HAP-1 (cell line): ENCODE measurements at regions not wholly inside any gene's neighbourhood (a gene's known extent, or its start where the extent isn't known, plus 50 kb on each side); places are given as distances from the start of the nearest gene placed in this dataset.

Experiments used
- DNase-seq, 2 experiments: peaks; one replicate each; pipeline ENCODE4 v3.0.0-alpha.2; 2016 to 2020; ENCODE audit warnings: low spot score in 2 of 2
- H3K27me3 ChIP-seq: fragments of 250-450 bp; sonication (Bioruptor Pico); 2 replicates; pipeline ENCODE4 v1.5.1; 2020; ENCODE audit warnings: low read depth, mild to moderate bottlenecking, moderate library complexity
- H3K36me3 ChIP-seq: fragments of 250-450 bp; sonication (Bioruptor Pico); replicated peaks from 2 replicates; pipeline ENCODE4 v1.5.1; 2020; ENCODE audit warnings: mild to moderate bottlenecking
- H3K4me1 ChIP-seq: fragments of 250-450 bp; sonication (Bioruptor Pico); 2 replicates; pipeline ENCODE4 v1.5.1; 2020; ENCODE audit warnings: mild to moderate bottlenecking
- H3K4me3 ChIP-seq: fragments of 250-450 bp; sonication (Bioruptor Pico); 2 replicates; pipeline ENCODE4 v1.5.1; 2020; ENCODE audit warnings: mild to moderate bottlenecking, moderate library complexity
- H3K9me3 ChIP-seq: fragments of 250-450 bp; sonication (Bioruptor Pico); 2 replicates; pipeline ENCODE4 v1.5.1; 2020; ENCODE audit warnings: mild to moderate bottlenecking, moderate library complexity
- in situ Hi-C: fragments of 300-500 bp; cut with MboI; formaldehyde crosslinking; loops from 3 replicates; pipeline ENCODE4 v1.14.3; 2020; ENCODE audit warnings: low sequenced_read_pairs, inconsistent platforms, mixed read lengths

DNA sequence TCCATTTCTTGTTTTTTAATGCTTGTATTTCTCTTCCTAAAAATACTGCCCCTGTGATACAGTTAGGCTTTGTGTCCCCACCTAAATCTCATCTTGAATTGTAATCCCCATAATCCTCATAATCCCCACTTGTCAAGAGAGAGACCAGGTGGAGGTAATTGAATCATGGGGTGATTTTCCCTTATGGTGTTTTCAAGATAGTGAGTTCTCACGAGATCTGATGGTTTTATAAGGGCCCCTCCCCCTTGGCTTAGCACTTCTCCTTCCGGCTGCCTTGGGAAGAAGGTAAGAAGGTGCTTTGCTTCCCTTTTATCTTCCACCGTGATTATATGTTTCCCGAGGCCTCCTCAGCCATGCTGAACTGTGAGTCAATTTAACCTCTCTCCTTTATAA is 227.4 kb downstream of the MAN2A1 start:
- no peak for DNase-seq
- H3K9me3 ChIP-seq, result no peaks in the 10 kb centered on the region
- in situ Hi-C loops, result no loop called here
- no peaks in the 10 kb centered on the region for H3K27me3 ChIP-seq
- no peaks in the 10 kb centered on the region for H3K4me1 ChIP-seq
- no peak overlapping the region for H3K4me3 ChIP-seq
- no peaks in the 10 kb centered on the region for H3K36me3 ChIP-seq

DNA sequence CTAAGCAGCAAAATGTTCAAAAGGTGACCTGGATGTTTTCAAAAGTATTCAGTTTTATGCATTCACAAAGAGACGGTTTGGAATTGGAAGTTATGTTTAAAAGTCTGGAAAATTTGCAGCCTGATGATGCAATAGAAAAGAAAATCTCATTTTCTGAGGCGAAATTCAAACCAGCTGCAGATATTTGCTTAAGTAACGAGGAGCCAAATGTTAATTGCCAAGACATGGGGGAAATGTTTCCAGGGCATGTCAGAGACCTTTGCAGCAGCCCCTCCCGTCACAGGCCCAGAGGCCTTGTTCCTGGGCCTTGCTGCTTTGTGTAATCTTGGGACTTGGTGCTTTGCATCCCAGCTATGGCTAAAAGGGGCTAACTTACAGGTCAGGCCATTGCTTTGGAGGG is 228.2 kb downstream of the MAN2A1 start:
- H3K4me1 ChIP-seq, result no peaks in the 10 kb centered on the region
- no peaks in the 10 kb centered on the region for H3K27me3 ChIP-seq
- no peak overlapping the region for H3K4me3 ChIP-seq
- in situ Hi-C loops, result no loop called here
- no peaks in the 10 kb centered on the region for H3K9me3 ChIP-seq
- DNase-seq, result no peak
- no peaks in the 10 kb centered on the region for H3K36me3 ChIP-seq

DNA sequence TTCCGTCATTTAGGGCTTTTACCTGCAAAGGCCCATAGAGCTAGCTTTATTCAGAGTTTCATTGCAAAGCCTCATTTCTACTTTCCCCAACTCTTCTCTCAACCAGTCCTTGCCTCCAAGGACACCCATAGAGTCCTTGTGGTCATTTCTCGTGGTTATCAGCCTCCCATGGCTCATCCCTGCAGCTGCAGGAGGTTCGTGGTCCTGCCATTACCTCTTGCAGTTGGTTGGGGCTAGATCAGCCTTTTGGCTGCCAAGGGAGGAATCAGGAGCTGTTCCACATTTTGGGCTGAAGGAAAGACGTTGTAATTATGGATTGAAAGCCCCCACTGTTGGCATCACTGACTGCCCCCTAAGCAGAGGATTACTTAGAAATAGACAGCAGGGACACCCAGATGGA is 231.0 kb downstream of the MAN2A1 start:
- H3K27me3 ChIP-seq, result no peaks in the 10 kb centered on the region
- no peak for DNase-seq
- H3K4me1 ChIP-seq, result no peaks in the 10 kb centered on the region
- H3K4me3 ChIP-seq, result no peak overlapping the region
- in situ Hi-C loops, result no loop called here
- H3K36me3 ChIP-seq, result no peaks in the 10 kb centered on the region
- no peaks in the 10 kb centered on the region for H3K9me3 ChIP-seq

GRCh38 chr5:109921735-109922380 is 232.1 kb downstream of the MAN2A1 start:
- in situ Hi-C loops, result no loop called here
- no peaks in the 10 kb centered on the region for H3K4me1 ChIP-seq
- no peak for DNase-seq
- no peaks in the 10 kb centered on the region for H3K36me3 ChIP-seq
- H3K27me3 ChIP-seq, result peaks cover 4% of the 10 kb centered on the region; the same call in 1 of the 2 replicates
- H3K4me3 ChIP-seq, result no peak overlapping the region
- H3K9me3 ChIP-seq, result no peaks in the 10 kb centered on the region

- Histone ChIP-seq H3K36me3 (no peaks in the 10 kb centered on the region), H3K4me3 (no peak overlapping the region), H3K4me1 (no peaks in the 10 kb centered on the region), H3K27me3 (peaks cover 4% of the 10 kb centered on the region; the same call in 1 of the 2 replicates), H3K9me3 (no peaks in the 10 kb centered on the region)
- in situ Hi-C loops, result no loop called here
- DNase-seq, result no peak
These were observed 232.8 kb downstream of the MAN2A1 start for GRCh38 chr5:109922381-109922995.

GRCh38 chr5:109923205-109923604 is 233.5 kb downstream of the MAN2A1 start:
- H3K4me1 ChIP-seq, result no peaks in the 10 kb centered on the region
- in situ Hi-C loops, result no loop called here
- H3K9me3 ChIP-seq, result no peaks in the 10 kb centered on the region
- peaks cover 8% of the 10 kb centered on the region; the same call in 1 of the 2 replicates for H3K27me3 ChIP-seq
- no peak for DNase-seq
- H3K36me3 ChIP-seq, result no peaks in the 10 kb centered on the region
- no peak overlapping the region for H3K4me3 ChIP-seq

DNA sequence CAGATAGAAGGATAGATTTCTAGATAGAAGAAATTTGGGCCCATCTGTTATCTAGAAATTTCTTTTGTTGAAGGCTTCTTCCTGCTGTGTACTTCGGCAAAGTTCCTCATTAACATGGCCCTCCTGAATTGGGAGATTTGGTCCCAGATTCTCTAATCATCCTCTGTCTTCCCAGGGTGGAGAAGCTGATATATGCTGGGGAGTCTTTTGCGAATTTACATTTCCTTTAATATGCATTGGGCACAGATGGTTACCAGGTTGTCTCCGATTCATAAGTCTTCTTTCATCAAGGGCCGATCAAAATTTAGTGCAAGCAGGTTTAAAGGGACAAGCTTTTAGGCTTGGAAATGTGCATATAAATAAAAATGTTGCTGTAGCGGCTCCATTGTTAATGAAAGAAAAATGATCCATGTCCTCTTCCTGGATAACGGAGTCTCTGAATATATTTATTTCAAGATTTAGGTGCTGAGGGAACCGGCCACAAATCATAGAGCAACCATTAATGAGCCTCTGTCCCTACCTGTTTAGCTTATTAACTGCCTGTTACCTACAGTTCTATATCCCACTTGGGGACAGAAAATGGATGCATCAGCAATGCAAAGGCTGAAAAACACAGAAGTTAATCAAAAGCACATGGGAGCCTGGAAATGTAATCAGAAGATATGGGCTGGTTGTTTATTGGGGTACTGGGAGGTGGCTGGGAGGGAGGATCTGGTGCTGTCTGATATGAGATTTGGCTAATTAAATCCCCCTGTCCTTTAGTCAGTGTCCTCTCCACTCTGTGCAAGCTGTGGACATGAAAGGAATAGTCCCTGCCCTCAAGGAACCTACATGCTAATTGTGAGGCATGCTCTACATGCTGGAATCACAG is 234.7 kb downstream of the MAN2A1 start:
- H3K27me3 ChIP-seq, result peaks cover 9% of the 10 kb centered on the region; the same call in 1 of the 2 replicates
- no peaks in the 10 kb centered on the region for H3K9me3 ChIP-seq
- H3K36me3 ChIP-seq, result no peaks in the 10 kb centered on the region
- no peaks in the 10 kb centered on the region for H3K4me1 ChIP-seq
- no peak overlapping the region for H3K4me3 ChIP-seq
- in situ Hi-C loops, result no loop called here
- no peak for DNase-seq

DNA sequence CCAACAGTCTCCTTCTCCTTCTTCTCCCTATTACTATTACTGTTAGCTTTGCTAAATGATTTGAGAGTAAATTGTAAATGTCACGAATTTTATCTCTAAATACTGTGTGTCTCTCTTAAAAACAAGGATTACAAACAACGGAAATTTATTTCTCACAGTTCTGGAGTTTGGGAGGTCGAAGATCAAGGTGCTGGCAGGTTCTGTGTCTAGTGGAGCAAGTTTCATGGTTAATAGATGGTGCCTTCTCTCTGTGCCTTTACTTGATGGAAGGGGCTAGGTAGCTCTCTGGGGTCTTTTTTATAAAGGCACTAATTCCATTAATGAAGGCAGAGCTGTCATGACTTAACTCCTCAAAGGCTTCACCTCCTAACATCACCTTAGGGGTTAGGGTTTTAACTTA is 237.9 kb downstream of the MAN2A1 start:
- peaks cover 9% of the 10 kb centered on the region; the same call in 1 of the 2 replicates for H3K27me3 ChIP-seq

GRCh38 chr5:109928046-109928445 is 238.3 kb downstream of the MAN2A1 start:
- Histone ChIP-seq H3K9me3 (no peaks in the 10 kb centered on the region), H3K27me3 (peaks cover 9% of the 10 kb centered on the region; the same call in 1 of the 2 replicates), H3K36me3 (no peaks in the 10 kb centered on the region), H3K4me1 (no peaks in the 10 kb centered on the region), H3K4me3 (no peak overlapping the region)
- no peak for DNase-seq
- in situ Hi-C loops, result no loop called here

More for the DNA sequence above, 237.9 kb downstream of the MAN2A1 start:
- no peak for DNase-seq
- in situ Hi-C loops, result no loop called here
- Histone ChIP-seq H3K4me1 (no peaks in the 10 kb centered on the region), H3K4me3 (no peak overlapping the region), H3K36me3 (no peaks in the 10 kb centered on the region), H3K9me3 (no peaks in the 10 kb centered on the region)

- DNase-seq, result no peak
- Histone ChIP-seq H3K4me3 (no peak overlapping the region), H3K27me3 (peaks cover 9% of the 10 kb centered on the region; the same call in 1 of the 2 replicates), H3K4me1 (no peaks in the 10 kb centered on the region), H3K9me3 (no peaks in the 10 kb centered on the region), H3K36me3 (no peaks in the 10 kb centered on the region)
- in situ Hi-C loops, result no loop called here
These were observed 239.1 kb downstream of the MAN2A1 start for GRCh38 chr5:109928811-109929210.

- Histone ChIP-seq H3K9me3 (no peaks in the 10 kb centered on the region), H3K36me3 (no peaks in the 10 kb centered on the region), H3K27me3 (peaks cover 9% of the 10 kb centered on the region; the same call in 1 of the 2 replicates), H3K4me1 (no peaks in the 10 kb centered on the region), H3K4me3 (no peak overlapping the region)
- in situ Hi-C loops, result no loop called here
- no peak for DNase-seq
These were observed 239.6 kb downstream of the MAN2A1 start for GRCh38 chr5:109929376-109929775.

DNA sequence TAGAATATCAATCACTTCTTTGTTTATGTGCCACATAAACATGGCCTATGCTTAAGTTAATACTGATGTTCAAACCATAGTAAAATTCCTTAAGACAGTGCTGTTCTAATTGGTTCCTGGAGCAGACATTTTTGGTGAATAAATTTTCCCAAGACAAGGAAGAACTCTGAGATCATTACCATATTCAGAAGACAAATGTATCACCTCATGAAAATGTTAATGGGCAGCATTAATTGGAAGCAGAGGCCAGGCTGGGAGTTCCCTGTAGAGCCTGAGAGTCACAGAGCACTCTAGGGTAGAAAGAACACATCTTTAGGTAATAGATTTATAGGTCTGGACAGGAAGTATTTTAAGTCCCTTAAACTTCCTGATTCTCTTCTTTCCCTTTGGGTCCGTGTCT is 240.2 kb downstream of the MAN2A1 start:
- H3K4me3 ChIP-seq, result no peak overlapping the region

GRCh38 chr5:109931049-109931780 is 241.5 kb downstream of the MAN2A1 start:
- no peak overlapping the region for H3K4me3 ChIP-seq
- no peaks in the 10 kb centered on the region for H3K4me1 ChIP-seq
- no peak for DNase-seq
- H3K9me3 ChIP-seq, result no peaks in the 10 kb centered on the region
- in situ Hi-C loops, result no loop called here
- H3K27me3 ChIP-seq, result peaks cover 5% of the 10 kb centered on the region; the same call in 1 of the 2 replicates
- no peaks in the 10 kb centered on the region for H3K36me3 ChIP-seq

More for the DNA sequence above, 240.2 kb downstream of the MAN2A1 start:
- H3K36me3 ChIP-seq, result no peaks in the 10 kb centered on the region
- no peak for DNase-seq
- in situ Hi-C loops, result no loop called here
- H3K27me3 ChIP-seq, result peaks cover 9% of the 10 kb centered on the region; the same call in 1 of the 2 replicates
- no peaks in the 10 kb centered on the region for H3K9me3 ChIP-seq
- no peaks in the 10 kb centered on the region for H3K4me1 ChIP-seq
